SK-N-SH (cell line): ENCODE measurements at regions not wholly inside any gene's neighbourhood (a gene's known extent, or its start where the extent isn't known, plus 50 kb on each side); places are given as distances from the start of the nearest gene placed in this dataset.

ENCODE experiments used
- CTCF ChIP-seq: fragments of 200-600 bp; sonication (generic); IDR thresholded peaks from 2 replicates; pipeline ENCODE4 v1.6.1; 2017; ENCODE audit warnings: antibody characterized with exemption, mild to moderate bottlenecking, moderate library complexity
- EP300 ChIP-seq, 2 experiments: IDR thresholded peaks; 2 replicates each; pipeline versions ENCODE4 v1.4.0 to v1.6.1; 2012; ENCODE audit warnings: borderline replicate concordance in 1 of 2, low read depth in 1 of 2, low read length in 1 of 2
- FOXM1 ChIP-seq: IDR thresholded peaks from 2 replicates; pipeline ENCODE4 v1.4.0; 2012; ENCODE audit warnings: low read depth, mild to moderate bottlenecking
- NFIC ChIP-seq: IDR thresholded peaks from 2 replicates; pipeline ENCODE4 v1.4.0; 2012; ENCODE audit warnings: borderline replicate concordance
- POLR2AphosphoS5 ChIP-seq: IDR thresholded peaks from 2 replicates; pipeline ENCODE4 v1.6.1; 2012; ENCODE audit warnings: low read depth, low read length
- TAF1 ChIP-seq: IDR thresholded peaks from 2 replicates; pipeline ENCODE4 v1.6.1; 2012; ENCODE audit warnings: low read depth, mild to moderate bottlenecking, low read length, moderate library complexity, borderline replicate concordance
- USF2 ChIP-seq: fragments of 150-350 bp; IDR thresholded peaks from 2 replicates; pipeline ENCODE4 v1.6.1; 2017; ENCODE audit warnings: antibody characterized with exemption, low read length, low read depth, borderline replicate concordance

- TF ChIP-seq CTCF (no peak), POLR2AphosphoS5 (no peak), USF2 (no peak), EP300 (IDR thresholded peaks at IDR 0.05; ENCODE audit: borderline replicate concordance in 1 of 2, low read depth in 1 of 2, low read length in 1 of 2) (no peak), NFIC (no peak), TAF1 (no peak), FOXM1 (no peak)
These were observed 117.7 kb downstream of the KCNRG start for GRCh38 chr13:50132904-50133357.
